ENCODE measurements at regions not wholly inside any gene's neighbourhood (a gene's known extent, or its start where the extent isn't known, plus 50 kb on each side); places are given as distances from the start of the nearest gene placed in this dataset.

DNA sequence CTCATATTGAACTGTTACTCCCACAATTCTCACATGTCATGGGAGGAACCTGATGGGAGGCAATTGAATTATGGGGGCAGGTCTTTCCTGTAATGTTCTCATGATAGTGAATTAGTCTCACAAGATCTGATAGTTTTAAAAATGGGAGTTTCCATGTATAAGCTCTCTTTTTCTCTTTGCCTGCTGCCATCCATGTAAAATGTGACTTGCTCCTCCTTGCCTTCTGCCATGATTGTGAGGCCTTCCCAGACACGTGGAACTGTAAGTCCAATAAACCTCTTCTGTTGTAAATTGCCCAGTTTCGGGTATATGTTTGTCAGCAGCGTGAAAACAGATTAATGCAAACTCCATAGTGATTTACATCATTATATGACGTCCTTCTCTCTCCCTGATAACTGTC lies 759.7 kb upstream of the RGS18 start:
- TF ChIP-seq, protein P1, sequence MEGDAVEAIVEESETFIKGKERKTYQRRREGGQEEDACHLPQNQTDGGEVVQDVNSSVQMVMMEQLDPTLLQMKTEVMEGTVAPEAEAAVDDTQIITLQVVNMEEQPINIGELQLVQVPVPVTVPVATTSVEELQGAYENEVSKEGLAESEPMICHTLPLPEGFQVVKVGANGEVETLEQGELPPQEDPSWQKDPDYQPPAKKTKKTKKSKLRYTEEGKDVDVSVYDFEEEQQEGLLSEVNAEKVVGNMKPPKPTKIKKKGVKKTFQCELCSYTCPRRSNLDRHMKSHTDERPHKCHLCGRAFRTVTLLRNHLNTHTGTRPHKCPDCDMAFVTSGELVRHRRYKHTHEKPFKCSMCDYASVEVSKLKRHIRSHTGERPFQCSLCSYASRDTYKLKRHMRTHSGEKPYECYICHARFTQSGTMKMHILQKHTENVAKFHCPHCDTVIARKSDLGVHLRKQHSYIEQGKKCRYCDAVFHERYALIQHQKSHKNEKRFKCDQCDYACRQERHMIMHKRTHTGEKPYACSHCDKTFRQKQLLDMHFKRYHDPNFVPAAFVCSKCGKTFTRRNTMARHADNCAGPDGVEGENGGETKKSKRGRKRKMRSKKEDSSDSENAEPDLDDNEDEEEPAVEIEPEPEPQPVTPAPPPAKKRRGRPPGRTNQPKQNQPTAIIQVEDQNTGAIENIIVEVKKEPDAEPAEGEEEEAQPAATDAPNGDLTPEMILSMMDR (IDR thresholded peaks at IDR 0.05) = no peak
- no peak for TF ChIP-seq ZFX (IDR thresholded peaks at IDR 0.05; ENCODE audit: borderline replicate concordance)

Data from 22Rv1 (cell line).